Colon (tissue), 2 donors: ENCODE measurements at regions not wholly inside any gene's neighbourhood (a gene's known extent, or its start where the extent isn't known, plus 50 kb on each side); places are given as distances from the start of the nearest gene placed in this dataset.
"Not testable (repeated sequence)": the region's sequence is repeated elsewhere in the genome, so short reads cannot be mapped to it uniquely, and the experiment has no call there.

Source experiments
- FAIRE-seq: peaks from 2 replicates; lab custom pipeline; 2012; peaks lifted over from hg19 to GRCh38; lab: Jason Lieb, UNC
- donor health status: control.
- donor health status: control.

DNA sequence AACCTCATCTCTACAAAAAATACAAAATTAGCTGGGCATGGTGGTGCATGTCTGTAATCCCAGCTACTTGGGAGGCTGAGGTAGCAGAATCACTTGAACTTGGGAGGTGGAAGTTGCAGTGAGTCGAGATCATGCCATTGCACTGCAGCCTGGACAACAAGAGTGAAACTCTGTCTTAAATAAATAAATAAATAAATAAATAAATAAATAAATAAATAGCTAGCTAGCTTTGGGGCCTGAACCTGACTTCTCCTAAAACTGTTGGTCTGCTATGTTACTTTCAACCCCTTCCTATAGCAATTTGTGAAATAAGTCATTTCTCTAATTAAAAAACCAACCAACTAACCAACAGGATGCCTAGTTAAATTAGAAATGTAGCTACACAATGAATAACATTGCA is 101.0 kb upstream of the KCNG1 start:
- not testable (repeated sequence) for FAIRE-seq

DNA sequence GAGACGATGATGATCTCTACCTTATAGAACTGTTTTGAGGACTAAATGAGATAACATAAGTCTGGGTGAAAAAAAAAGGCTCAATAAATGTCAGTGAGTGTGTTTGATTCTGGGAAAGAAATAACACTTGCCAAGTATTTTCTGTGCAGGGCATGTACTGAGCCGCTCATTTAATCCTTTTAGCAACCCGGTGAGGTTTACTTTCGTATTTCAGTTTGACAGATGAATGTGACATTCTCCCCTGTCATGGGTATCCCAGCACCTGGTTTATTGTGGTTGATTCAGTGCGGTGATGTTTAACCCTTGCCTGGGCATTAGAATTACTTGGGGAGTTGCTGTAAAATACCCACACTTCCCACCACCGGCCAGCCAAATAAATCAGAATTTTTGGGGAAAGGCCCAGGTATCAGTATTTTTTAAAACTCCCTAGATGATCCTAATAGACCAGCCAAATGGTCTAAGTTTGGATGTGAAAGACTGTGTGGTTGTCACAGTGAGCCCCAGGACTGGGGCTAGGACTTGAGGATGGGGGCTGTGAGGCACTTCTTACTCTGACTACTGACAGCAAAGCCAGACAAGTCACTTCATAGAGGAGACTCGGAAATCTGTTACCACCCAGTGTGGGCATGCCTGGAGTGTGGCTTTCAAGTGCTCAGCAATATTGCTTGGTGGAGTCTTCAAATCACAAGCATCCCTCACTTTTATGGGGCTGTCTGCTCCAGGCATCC is 100.2 kb upstream of the KCNG1 start:
- FAIRE-seq = no peak

DNA sequence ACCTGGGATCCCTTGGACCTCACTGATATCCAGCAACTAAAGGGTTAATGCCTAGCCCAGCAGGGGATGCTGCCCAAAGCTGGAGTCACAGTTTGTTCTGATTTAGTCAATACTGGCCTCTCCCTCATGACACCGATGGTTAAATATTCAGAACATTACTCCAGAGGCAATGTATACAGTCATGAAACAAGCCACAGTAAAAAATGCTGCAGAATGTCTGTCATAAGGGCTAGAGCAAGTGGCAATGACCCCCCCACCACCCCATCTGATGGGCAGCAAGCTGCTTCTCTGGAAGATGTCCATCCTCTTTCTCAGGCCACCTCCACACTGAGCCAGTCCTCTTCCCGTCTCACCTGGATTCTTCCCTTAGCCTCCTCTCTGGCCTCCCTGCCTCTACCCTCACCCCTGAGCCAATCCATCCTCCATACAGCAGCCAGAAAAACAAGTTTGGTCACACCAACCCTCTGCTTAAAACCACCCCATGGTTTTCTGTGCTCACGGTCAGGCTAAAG is 99.0 kb upstream of the KCNG1 start:
- no peak for FAIRE-seq

DNA sequence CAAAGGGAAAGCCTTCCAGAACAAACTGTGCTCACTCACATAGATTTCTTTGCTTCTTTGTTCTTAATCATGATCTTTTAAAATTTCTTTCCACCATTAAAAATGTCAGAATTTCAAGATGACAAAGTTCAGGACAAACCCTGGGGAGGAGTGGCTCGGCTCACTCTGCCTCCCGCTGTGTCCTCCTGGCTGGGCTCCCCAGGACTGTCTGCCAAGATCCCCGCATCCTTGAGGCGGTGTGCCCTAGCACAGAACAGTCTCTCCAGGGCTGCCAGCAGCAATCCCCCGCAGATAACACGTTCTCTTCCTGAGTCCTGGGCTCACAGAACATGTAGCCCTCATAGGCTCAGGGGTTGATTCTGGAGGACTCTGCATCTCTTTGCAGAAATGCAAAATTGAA is 98.4 kb upstream of the KCNG1 start:
- no peak for FAIRE-seq

DNA sequence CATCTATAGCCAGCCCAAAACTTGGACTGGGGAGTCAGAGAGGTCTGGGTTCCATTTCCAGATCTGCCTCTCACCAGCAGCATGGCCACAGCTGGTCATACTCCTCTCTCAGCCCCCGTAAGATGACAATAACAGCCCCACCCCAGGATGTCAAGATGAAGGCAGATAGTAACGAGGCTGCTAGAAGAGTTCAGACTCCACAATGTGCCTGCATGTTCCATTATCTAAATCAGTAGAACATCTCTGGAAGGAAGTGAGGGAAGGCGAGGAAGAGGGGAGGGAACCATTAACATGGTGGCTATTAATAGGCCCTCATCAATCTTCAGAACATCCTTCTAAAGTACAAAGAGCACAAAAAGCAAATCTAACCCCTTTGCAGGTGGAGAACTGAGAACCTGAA is 98.0 kb upstream of the KCNG1 start:
- no peak for FAIRE-seq

DNA sequence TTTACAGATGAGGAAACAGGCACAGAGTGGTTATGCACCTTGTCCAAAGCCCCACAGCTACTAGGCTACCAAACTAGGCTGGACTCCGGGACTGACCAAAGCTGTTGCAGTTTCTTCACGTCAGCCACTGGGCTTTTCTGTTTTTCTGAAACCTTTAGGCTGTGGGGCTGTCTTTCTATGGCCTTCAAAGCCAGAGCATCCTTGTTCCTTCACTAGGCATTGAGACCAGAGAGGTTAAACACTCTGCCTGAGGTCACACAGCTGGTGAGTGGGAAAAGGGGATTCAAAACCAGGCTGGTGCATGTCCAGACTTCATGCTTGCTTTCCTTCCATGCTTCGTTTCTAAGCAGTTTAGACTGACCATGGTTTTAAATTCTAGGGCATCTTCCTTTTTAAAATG is 97.5 kb upstream of the KCNG1 start:
- FAIRE-seq = no peak

DNA sequence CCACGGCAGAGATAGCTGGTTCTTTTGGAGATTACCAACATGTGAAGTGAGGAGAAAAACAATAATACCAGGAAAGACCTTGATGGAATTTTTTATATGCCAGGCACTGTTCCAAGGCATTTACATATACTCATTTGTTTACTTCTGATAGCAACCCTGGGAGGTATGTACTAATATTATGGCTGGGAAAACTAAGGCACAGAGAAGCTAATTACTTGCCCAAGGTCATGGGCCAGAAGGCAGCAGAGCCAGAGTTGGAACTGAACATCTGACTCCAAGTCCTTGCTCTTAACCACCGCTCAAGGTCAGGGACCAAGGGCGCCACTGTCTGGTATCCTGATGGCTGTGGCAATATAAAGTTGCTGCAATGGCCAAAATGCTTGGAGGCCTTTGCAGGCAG is 97.0 kb upstream of the KCNG1 start:
- FAIRE-seq = no peak

DNA sequence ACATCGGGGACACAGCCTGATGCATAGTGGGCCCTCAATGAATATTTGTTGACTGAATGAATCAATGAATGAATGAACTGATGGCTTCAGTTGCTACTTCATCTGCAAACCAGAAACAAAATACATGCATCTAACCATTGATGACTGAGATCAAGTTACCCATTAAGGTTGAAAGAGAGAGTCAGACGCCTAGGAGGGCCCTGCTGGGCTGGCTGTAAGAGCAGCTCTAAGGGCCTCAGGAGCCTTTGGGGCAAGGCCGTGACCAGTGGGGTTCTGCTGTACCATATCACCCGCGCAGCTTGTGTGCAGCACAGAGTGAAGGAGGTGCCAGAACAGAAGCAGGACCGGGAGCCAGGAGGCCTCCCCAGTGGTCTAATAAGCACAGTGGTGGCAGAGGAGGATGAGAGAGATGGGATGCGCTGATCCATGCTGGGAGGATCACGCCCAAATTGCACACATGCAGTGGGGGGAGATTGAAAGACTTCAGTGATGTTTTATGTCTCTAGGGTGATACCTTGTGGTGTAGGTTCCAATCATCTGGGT is 96.1 kb upstream of the KCNG1 start:
- no peak for FAIRE-seq

DNA sequence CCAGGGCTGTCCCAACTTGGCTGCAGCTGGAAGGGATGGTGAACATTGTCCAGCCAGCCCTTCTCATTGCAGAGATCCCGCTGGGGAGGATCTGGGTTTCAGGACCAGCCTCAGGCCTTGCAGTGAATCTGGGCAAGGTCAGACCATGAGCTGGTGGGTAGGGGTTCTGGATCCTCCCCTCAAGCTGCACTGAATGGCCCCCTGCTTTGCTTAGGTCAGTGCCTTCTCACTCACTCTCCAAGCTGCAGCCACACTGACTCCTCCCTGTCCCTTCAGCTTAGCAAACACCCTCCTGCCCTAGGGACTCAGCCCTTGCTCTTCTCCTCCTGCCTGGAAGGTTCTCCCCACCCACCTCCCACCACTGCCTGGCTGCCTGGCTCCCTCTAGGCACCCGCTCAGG is 95.3 kb upstream of the KCNG1 start:
- no peak for FAIRE-seq

DNA sequence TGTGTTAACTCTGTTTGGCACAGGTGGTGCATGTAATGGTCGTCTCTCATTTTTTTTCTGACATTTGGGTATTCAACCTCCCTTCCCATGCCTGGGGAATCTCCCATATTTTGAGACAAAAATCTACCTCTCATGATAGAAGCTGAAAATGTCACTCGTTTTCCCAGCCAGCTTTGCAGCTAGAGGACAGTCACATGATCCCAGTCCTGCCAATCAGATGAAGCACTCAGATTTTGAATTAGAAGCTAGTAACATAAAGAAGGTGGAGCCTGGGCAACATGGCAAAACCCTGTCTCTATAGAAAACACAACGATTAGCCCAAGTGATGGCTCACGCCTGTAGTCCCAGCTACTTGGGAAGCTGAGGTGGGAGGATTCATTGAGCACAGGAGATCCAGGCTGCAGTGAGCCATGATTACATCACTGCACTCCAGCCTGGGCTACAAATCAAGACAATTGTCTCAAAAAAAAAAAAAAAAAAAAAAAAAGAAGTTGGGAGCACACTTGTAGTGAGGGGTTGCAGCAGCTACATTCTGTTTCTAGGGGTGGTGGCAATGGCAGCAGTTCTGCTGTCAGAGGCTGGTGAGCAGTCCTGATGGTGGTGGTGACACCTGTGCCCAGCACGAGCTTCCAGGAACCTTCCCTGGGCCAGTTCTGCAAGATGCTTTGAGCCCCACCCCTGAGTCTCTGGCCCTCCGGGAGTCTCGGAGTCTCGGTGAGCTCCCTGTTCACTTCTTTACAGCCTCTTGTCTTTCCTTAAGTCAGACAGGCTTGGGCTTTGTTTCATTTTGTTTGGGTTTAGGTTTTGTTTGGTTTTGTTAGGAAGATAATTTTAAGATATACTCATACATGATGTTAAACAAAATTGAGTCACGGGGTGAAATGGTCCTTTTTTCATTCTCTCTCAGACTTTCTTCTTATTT is 94.1 kb upstream of the KCNG1 start:
- FAIRE-seq = no peak

DNA sequence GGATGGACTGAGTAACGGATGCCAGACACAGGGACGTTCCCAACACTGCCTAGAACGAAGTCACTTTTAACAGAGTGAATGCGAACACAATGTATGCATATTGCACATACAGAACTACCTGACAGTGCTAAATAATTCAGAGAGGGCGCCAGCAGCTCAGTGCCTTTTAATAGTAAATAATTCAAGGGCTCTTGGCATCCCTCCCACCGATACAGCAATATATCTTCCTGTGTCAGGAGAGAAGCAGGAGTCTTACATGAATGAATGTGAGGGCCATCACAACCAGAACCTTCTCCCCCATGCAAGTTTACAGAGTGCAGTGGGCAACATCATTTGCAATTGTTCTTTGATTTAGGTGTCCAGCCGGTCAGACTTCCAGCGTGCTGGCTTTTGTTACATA is 88.4 kb upstream of the KCNG1 start:
- no peak for FAIRE-seq

DNA sequence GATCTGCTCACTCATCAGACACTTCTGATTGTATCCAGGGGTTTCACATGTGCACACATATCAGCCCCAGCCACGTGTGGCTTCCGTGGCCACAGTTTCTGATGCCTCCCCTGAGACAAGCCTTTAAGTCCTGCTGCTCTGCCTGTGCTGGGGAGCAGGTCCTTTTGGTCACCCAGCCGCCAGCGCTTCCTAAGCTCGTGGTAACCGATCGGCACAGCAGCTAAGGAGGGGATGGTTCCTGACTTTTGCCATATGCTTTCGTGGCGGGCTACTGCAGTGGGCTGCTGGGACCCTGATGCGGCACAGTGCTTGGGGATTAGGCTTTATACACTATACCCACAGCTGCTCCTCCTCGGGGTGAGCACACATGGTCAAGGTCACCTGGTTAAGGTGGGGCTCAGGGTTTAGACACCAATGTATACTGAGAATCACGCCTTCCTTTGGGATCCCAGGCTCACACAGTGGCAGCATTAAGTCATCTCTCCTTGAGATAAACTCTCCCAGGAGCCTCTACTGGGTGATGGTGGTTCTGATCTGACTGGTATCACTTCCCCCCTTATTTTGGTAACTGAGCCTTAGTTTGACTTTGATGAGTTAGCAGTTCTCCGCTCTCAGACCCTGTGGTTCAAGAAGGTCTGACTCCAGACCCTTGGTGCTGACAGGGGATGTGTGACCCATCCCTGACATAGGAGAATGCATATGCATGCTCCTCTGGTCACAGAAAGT is 85.9 kb upstream of the KCNG1 start:
- FAIRE-seq = no peak

DNA sequence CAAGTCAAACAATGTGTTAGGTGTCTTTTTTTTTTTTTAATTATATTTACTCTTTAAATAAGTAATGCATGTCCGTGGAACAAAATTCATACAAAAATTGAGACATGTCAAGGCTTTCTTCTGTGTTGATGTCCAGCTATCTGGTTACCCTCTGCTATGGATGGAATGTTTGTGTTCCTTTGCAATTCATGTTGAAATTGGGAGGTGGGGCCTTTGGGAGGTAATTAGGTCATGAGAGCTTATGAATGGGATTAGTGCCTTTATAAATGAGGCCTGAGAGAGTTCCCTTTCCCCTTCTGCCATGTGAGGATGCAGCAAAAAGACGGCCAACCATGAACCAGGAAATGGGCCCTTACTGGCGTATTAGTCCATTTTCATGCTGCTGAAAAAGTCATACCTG is 83.1 kb upstream of the KCNG1 start:
- no peak for FAIRE-seq

DNA sequence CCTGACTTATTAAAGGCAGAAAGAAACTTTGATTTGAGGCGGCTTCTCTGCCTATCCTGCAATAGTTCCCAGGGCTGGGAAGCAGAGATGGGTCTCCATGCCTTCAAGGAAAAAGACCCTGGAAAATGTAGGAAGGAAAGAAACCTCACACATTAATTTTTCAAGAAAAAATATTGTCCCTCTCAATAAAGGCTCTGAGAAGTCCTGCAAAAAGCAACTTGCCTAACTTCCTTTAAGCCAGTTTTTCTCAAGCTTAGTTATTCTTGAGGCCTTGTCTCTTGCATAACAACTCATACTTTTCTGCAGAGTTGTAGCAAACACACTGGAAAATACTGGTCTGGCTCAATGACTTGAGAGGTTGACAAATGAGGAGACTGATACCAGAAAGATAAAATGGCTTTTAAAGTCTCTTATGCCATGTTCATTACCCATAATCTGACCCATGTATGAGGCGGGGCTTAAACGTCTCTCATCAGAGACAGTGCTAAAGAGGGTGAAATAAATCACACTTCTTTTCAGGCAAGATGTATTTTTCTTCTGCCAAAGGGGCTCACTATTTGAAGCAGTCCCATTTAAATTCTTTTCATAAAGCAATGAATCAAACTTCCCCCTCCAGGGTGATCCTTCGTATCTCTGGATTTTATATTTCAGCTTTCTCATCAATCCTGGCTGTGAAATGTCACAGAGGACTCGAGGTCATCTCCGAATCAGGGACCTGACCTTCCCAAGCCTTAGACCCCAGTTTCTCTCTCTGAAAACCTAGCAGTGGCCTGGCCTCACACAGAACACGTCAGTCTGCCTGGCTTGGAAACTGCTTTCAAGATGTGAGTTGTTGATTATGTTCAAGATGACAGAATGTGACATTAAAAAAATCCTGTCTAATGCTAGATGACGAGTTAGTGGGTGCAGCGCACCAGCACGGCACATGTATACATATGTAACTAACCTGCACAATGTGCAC is 82.3 kb upstream of the KCNG1 start:
- FAIRE-seq = no peak

DNA sequence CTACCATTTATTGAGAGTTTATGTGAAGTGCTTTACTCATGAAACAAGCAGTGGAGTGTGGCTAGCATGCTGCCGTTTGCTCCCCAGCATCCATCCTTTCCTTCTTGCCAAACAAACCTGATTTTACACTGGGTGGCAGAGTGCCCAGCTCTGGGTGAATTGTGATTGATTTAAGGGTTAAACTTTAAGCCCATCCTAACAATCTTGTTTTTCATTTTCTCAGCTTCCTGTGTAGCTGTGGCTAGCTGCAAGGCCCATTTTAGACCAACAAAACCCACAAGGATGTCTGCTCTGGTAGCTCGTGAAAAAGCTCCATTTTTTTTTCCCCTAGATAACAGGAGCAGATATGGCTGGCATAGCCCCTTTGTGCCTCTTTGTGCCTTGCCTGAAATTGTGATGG is 77.7 kb upstream of the KCNG1 start:
- no peak for FAIRE-seq

DNA sequence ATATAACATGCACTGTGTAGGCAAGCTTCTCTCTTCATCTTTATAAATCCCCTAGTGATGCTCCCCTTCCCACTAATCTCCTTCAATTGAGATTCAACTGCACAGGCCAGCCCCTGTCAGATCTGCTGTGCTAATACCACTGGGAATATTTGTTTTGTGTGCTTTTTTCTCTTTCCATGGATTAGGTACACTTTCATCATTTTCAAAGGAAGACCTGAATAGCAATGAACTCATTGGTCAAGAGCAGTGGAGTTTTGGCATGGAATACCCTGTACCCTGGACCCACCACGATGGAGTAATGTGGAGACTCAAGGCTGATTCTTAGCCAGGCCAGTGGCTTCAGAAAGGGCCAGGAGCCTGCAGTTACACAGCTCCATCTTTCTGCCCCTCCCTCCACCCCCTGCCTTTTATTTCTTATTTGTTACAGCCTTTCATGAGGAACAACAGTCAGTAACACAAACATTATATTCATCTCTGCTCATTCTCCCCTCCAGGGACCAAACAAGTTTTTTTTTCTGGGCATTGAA is 75.4 kb upstream of the KCNG1 start:
- no peak for FAIRE-seq

DNA sequence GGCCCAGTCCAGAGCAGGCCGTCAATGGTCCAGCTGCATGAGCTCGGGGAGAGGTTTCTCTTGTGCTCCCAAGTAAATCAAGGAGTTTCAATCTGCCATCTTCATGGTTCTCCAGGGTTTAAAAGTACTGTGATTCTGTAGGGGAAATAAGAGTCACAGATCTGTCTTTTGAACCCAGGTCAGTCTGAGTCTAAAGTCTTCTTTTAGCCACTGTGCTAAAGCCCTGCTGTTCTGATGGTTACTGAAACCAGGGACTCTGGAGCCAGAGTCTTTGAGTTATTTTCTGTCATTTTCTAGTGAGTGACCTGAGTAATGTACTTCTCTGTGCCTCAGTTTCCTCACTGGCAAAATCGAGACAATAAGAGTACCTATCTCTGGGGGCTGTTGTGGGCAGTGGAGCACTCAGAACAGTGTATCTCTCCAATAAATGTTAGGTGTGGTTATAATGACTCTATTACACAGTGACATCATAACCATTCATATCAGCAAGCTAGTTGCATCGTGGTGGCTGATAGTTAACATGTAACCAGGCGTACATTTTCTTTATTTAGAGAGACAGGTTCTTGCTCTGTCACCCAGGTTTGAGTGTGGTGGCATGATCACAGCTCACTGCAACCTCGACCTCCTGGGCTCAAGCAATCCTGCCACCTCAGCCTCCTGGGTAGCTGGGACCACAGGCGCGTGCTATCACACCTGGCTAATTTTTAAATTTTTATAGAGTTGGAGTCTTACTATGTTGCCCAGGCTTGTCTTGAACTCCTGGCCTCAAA is 74.6 kb upstream of the KCNG1 start:
- FAIRE-seq = no peak

DNA sequence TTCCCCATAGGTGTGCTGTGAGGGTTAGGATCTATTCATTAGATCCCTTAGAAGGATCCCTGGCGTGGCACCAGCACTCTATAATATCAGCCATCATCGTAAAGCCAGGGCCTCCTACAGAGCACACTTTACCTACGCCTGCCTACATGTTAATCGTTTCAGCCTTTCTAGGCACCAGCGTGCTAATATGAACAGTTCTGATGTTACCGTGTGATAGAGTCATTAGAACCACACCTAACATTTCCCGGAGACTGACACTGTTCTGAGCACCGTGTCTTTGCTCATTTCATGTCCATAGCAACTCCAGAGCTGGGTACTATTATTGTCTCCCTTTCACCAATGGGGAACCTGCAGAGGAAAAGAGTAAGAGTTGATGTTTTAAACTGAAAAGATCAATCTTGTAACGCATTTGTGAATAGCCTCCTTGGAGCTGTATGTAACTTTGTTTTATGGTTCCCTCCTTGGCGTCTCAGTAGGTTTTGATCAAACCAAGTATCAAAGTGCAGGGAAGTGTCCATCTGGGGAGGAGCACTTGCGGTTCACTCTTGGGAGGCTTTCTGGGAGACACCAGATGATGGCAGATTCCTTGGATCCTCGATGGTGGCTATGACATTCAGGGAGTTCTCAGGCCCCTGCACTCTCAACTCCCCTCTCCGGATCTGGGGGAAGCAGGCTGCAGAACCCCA is 73.8 kb upstream of the KCNG1 start:
- FAIRE-seq = no peak
